Activated CD8-positive, alpha-beta memory T cell treated with anti-CD3 and anti-CD28 coated beads, Interleukin-2, amount 10 ng/mL, durations not matched to agents 7 days and 5 days (primary cell): ENCODE measurements at regions not wholly inside any gene's neighbourhood (a gene's known extent, or its start where the extent isn't known, plus 50 kb on each side); places are given as distances from the start of the nearest gene placed in this dataset.

Experiments used
- ATAC-seq: fragments of 150-1000 bp; cut with Tn5 transposase; one replicate; pipeline ENCODE4 v1.10.0; 2021; ENCODE audit warnings: moderate library complexity
- CTCF ChIA-PET: fragments of 350-600 bp; sonication (Branson Sonifier 250); formaldehyde crosslinking; loops from one replicate; lab custom pipeline; 2021; ENCODE audit warnings: antibody characterized with exemption; lab: Charles Lee
- DNase-seq: peaks from one replicate; pipeline ENCODE4 v3.0.0-alpha.2; 2020
- H3K27ac Mint-ChIP-seq: one replicate; pipeline ENCODE4 v1.8.0; 2021; ENCODE audit warnings: mild to moderate bottlenecking, mixed read lengths
- H3K27me3 Mint-ChIP-seq: one replicate; pipeline ENCODE4 v1.8.0; 2021; ENCODE audit warnings: mixed read lengths
- H3K36me3 Mint-ChIP-seq: one replicate; pipeline ENCODE4 v1.8.0; 2021; ENCODE audit warnings: mild to moderate bottlenecking, mixed read lengths
- H3K4me1 Mint-ChIP-seq: one replicate; pipeline ENCODE4 v1.8.0; 2021; ENCODE audit warnings: mixed read lengths
- H3K4me3 Mint-ChIP-seq: one replicate; pipeline ENCODE4 v1.8.0; 2021; ENCODE audit warnings: mild to moderate bottlenecking, moderate library complexity, mixed read lengths
- H3K9me3 Mint-ChIP-seq: one replicate; pipeline ENCODE4 v1.8.0; 2022; ENCODE audit warnings: low read depth, mixed read lengths

DNA sequence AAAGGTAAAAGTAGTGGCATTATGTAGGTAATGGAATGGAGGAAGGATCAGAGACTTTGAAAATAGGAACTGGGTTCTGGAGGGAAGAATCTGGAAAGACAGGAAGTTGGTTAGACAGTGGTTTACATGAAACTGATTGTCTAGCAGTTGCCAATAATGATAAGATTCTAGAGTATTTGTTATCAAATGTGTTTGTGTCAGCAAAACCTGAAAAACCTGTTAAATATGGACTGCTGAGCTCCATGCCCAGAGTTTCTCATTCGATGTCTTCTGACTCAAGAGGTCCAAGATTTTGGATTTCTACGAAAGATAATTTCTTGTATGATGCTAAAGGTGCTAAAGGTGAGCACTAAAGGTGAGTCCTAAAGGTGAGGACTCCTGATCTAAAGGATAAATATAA lies 515.0 kb upstream of the TUSC1 start:
- no peak for DNase-seq
- H3K4me3 Mint-ChIP-seq = no peak overlapping the region
- no peaks in the 10 kb centered on the region for H3K36me3 Mint-ChIP-seq
- H3K27ac Mint-ChIP-seq = no peak overlapping the region
- peaks cover 21% of the 10 kb centered on the region for H3K9me3 Mint-ChIP-seq
- no peak for ATAC-seq
- H3K27me3 Mint-ChIP-seq = no peaks in the 10 kb centered on the region
- no peaks in the 10 kb centered on the region for H3K4me1 Mint-ChIP-seq
- CTCF ChIA-PET = no interaction called here

DNA sequence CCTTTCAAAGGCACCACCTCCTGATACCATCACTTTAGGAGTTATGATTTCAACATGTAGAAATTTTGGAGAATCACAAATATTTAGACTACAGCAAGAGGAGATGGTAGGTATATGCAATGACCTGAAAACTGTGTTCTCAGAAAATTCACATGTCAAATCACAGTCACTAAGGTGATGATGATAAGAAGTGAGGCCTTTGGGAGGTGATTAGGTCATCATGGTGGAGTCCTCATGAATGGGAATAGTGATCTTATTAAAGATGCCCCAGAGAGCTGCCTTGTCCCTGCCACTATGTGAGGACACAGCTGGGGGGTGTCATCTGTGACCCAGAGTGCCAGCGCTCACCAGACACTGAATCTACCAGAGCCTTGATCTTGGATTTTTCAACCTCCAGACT lies 513.5 kb upstream of the TUSC1 start:
- CTCF ChIA-PET = no interaction called here
- H3K36me3 Mint-ChIP-seq = no peaks in the 10 kb centered on the region
- no peaks in the 10 kb centered on the region for H3K27me3 Mint-ChIP-seq
- no peak for ATAC-seq
- H3K4me3 Mint-ChIP-seq = no peak overlapping the region
- no peak overlapping the region for H3K27ac Mint-ChIP-seq
- no peaks in the 10 kb centered on the region for H3K4me1 Mint-ChIP-seq
- no peak for DNase-seq
- H3K9me3 Mint-ChIP-seq = peaks cover 18% of the 10 kb centered on the region

GRCh38 chr9:26181836-26182235 lies 503.6 kb upstream of the TUSC1 start:
- no peak overlapping the region for H3K27ac Mint-ChIP-seq
- peaks cover 15% of the 10 kb centered on the region for H3K9me3 Mint-ChIP-seq
- no peak overlapping the region for H3K4me3 Mint-ChIP-seq
- H3K4me1 Mint-ChIP-seq = no peaks in the 10 kb centered on the region
- H3K27me3 Mint-ChIP-seq = no peaks in the 10 kb centered on the region
- DNase-seq (no peak), ATAC-seq (no peak)
- no peaks in the 10 kb centered on the region for H3K36me3 Mint-ChIP-seq
- CTCF ChIA-PET = no interaction called here

GRCh38 chr9:26176628-26177027 lies 498.4 kb upstream of the TUSC1 start:
- ATAC-seq (no peak), DNase-seq (no peak)
- H3K27ac Mint-ChIP-seq = no peak overlapping the region
- H3K27me3 Mint-ChIP-seq = no peaks in the 10 kb centered on the region
- no peaks in the 10 kb centered on the region for H3K4me1 Mint-ChIP-seq
- CTCF ChIA-PET = no interaction called here
- H3K36me3 Mint-ChIP-seq = no peaks in the 10 kb centered on the region
- no peak overlapping the region for H3K4me3 Mint-ChIP-seq
- H3K9me3 Mint-ChIP-seq = peaks cover 12% of the 10 kb centered on the region

DNA sequence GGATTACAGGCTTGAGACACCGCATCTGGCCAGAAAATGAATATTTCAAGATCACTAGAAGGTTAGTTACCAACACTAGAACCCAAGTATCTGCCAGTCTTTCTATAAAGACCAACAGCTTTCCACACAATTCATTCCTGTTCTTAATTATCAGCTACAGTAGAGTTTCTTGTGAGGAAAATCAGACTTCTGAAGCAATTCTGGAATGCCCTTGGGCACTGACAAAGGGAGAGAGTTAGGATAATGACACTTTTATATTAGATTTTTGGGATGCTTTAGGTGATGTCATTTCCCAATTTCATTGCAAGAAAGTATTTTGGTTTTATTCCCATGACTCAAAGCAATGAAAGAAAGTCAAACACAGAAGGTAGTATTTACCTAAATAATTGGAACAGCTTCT lies 497.0 kb upstream of the TUSC1 start:
- Mint-ChIP-seq H3K9me3 (peaks cover 10% of the 10 kb centered on the region), H3K27ac (no peak overlapping the region), H3K4me1 (no peaks in the 10 kb centered on the region), H3K27me3 (no peaks in the 10 kb centered on the region), H3K4me3 (no peak overlapping the region), H3K36me3 (no peaks in the 10 kb centered on the region)
- DNase-seq = no peak
- no peak for ATAC-seq
- CTCF ChIA-PET = no interaction called here

DNA sequence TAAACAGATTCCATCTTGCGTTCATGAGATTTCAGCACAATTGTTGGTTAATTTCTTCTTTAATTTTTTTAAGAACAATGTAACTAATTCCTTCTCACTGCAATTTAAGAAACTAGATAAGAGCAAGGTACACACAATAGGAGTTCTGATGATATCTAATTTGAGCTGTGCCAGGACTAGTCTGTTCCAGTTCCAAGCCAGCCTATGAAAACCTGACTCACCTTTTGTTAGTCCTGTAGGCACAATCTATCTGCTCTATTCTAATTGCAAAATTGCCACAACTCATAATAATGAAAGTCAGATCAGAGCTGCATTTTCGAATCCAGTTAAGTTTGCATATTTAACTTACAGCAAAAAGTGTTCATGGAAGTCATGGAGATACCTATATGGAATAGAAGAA lies 494.1 kb upstream of the TUSC1 start:
- no peak overlapping the region for H3K4me3 Mint-ChIP-seq
- ATAC-seq = no peak

GRCh38 chr9:26171691-26172090 lies 493.4 kb upstream of the TUSC1 start:
- DNase-seq = no peak
- Mint-ChIP-seq H3K36me3 (no peaks in the 10 kb centered on the region), H3K4me3 (no peak overlapping the region), H3K27me3 (no peaks in the 10 kb centered on the region), H3K27ac (no peak overlapping the region), H3K9me3 (peaks cover 11% of the 10 kb centered on the region), H3K4me1 (no peaks in the 10 kb centered on the region)
- ATAC-seq = no peak
- CTCF ChIA-PET = no interaction called here

More for the DNA sequence above, 494.1 kb upstream of the TUSC1 start:
- H3K4me1 Mint-ChIP-seq = no peaks in the 10 kb centered on the region
- DNase-seq = no peak
- no peaks in the 10 kb centered on the region for H3K36me3 Mint-ChIP-seq
- H3K27me3 Mint-ChIP-seq = no peaks in the 10 kb centered on the region
- H3K9me3 Mint-ChIP-seq = peaks cover 11% of the 10 kb centered on the region
- CTCF ChIA-PET = no interaction called here
- no peak overlapping the region for H3K27ac Mint-ChIP-seq

- H3K27ac Mint-ChIP-seq = no peak overlapping the region
- CTCF ChIA-PET = no interaction called here
- H3K36me3 Mint-ChIP-seq = no peaks in the 10 kb centered on the region
- H3K4me3 Mint-ChIP-seq = no peak overlapping the region
- no peaks in the 10 kb centered on the region for H3K27me3 Mint-ChIP-seq
- ATAC-seq (no peak), DNase-seq (no peak)
- H3K9me3 Mint-ChIP-seq = peaks cover 11% of the 10 kb centered on the region
- no peaks in the 10 kb centered on the region for H3K4me1 Mint-ChIP-seq
Observed at GRCh38 chr9:26170190-26170589, 491.9 kb upstream of the TUSC1 start.

DNA sequence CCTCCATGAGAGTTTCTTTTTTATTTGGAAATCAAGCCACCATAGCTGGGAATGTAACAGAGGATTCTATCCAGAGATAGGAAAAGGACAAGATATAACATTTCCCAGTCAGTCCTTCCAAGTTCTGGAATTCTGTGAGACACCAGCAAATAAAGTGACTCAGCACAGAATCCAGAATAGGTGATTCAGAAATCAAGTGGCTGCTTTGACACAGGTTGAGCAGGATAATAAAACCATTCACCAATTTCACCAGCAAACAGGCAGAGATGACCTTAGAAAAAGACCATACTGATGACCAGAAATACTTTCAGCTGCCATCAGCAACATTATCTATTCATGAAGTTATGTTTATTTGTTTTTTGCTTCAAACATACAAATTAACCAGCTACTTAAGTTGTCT lies 491.5 kb upstream of the TUSC1 start:
- no peak for ATAC-seq
- H3K36me3 Mint-ChIP-seq = no peaks in the 10 kb centered on the region
- CTCF ChIA-PET = no interaction called here
- H3K4me3 Mint-ChIP-seq = no peak overlapping the region
- H3K9me3 Mint-ChIP-seq = peaks cover 11% of the 10 kb centered on the region
- DNase-seq = no peak
- H3K27me3 Mint-ChIP-seq = no peaks in the 10 kb centered on the region
- H3K27ac Mint-ChIP-seq = no peak overlapping the region
- no peaks in the 10 kb centered on the region for H3K4me1 Mint-ChIP-seq

DNA sequence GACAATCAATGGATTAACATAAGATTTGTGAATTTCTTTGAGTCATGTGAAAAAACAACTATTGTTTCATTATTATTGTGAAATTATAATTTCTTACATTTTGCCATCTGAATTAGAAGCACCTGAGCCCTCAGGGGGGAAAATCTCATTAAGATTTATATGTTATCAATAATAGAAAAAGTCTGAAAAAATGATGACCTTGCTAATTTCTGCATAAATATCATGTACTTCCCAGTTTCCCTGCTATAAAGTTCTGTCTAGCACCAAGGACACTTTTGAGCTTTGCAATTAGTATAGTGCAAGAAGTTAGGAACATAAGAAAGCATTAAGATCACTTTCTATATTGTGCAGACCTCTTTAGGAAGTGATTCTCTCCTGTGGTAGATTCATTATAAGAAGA lies 488.3 kb upstream of the TUSC1 start:
- ATAC-seq (no peak), DNase-seq (no peak)
- Mint-ChIP-seq H3K36me3 (no peaks in the 10 kb centered on the region), H3K9me3 (peaks cover 6% of the 10 kb centered on the region), H3K4me3 (no peak overlapping the region), H3K27ac (no peak overlapping the region), H3K27me3 (no peaks in the 10 kb centered on the region), H3K4me1 (no peaks in the 10 kb centered on the region)
- CTCF ChIA-PET = no interaction called here

GRCh38 chr9:26165426-26165825 lies 487.2 kb upstream of the TUSC1 start:
- H3K36me3 Mint-ChIP-seq = no peaks in the 10 kb centered on the region
- ATAC-seq (no peak), DNase-seq (no peak)
- no peak overlapping the region for H3K27ac Mint-ChIP-seq
- no peaks in the 10 kb centered on the region for H3K27me3 Mint-ChIP-seq
- peaks cover 3% of the 10 kb centered on the region for H3K9me3 Mint-ChIP-seq
- no peaks in the 10 kb centered on the region for H3K4me1 Mint-ChIP-seq
- CTCF ChIA-PET = no interaction called here
- H3K4me3 Mint-ChIP-seq = no peak overlapping the region

GRCh38 chr9:26163931-26164330 lies 485.7 kb upstream of the TUSC1 start:
- no peak overlapping the region for H3K4me3 Mint-ChIP-seq
- H3K36me3 Mint-ChIP-seq = no peaks in the 10 kb centered on the region
- ATAC-seq (no peak), DNase-seq (no peak)
- CTCF ChIA-PET = no interaction called here
- peaks cover 6% of the 10 kb centered on the region for H3K9me3 Mint-ChIP-seq
- H3K27ac Mint-ChIP-seq = no peak overlapping the region
- H3K27me3 Mint-ChIP-seq = no peaks in the 10 kb centered on the region
- no peaks in the 10 kb centered on the region for H3K4me1 Mint-ChIP-seq

- Mint-ChIP-seq H3K36me3 (no peaks in the 10 kb centered on the region), H3K4me3 (no peak overlapping the region)
- ATAC-seq = no peak
Observed at GRCh38 chr9:26159575-26160392, 481.5 kb upstream of the TUSC1 start.

GRCh38 chr9:26158631-26159150 lies 480.4 kb upstream of the TUSC1 start:
- DNase-seq (no peak), ATAC-seq (no peak)
- H3K4me3 Mint-ChIP-seq = no peak overlapping the region
- peaks cover 6% of the 10 kb centered on the region for H3K9me3 Mint-ChIP-seq
- H3K4me1 Mint-ChIP-seq = no peaks in the 10 kb centered on the region
- CTCF ChIA-PET = no interaction called here
- no peaks in the 10 kb centered on the region for H3K36me3 Mint-ChIP-seq
- no peaks in the 10 kb centered on the region for H3K27me3 Mint-ChIP-seq
- H3K27ac Mint-ChIP-seq = no peak overlapping the region

More at GRCh38 chr9:26159575-26160392, 481.5 kb upstream of the TUSC1 start:
- Mint-ChIP-seq H3K27me3 (no peaks in the 10 kb centered on the region), H3K9me3 (peaks cover 6% of the 10 kb centered on the region), H3K4me1 (no peaks in the 10 kb centered on the region), H3K27ac (no peak overlapping the region)
- no peak for DNase-seq
- CTCF ChIA-PET = no interaction called here
